ENCODE measurements at regions not wholly inside any gene's neighbourhood (a gene's known extent, or its start where the extent isn't known, plus 50 kb on each side); places are given as distances from the start of the nearest gene placed in this dataset.
"Not testable (repeated sequence)": the region's sequence is repeated elsewhere in the genome, so short reads cannot be mapped to it uniquely, and the experiment has no call there.

DNA sequence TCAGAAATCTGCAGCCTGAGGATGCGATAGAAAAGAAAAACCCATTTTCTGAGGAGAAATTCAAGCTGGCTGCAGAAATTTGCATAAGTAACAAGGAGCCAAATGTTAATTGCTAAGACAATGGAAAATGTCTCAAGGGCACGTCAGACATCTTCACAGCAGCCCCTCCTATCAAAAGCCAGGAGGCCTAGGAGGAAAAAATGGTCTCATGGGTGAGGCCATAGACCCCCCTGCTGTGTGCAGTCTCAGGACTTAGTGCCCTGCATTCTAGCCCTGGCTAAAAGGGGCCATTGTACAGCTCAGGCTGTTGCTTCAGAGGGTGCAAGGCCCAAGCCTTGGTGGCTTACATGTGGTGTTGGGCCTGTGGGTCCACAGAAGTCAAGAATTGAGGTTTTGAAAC is 511.4 kb upstream of the FANCL start:
- not testable (repeated sequence) for TF ChIP-seq EZH2phosphoT487 (IDR thresholded peaks at IDR 0.05; ENCODE audit: insufficient read depth, low read depth); EZH2 (IDR thresholded peaks at IDR 0.05; ENCODE audit: insufficient read depth, poor library complexity, severe bottlenecking)

Measured in GM23248 (cell line).